H1 (cell line): ENCODE measurements at regions not wholly inside any gene's neighbourhood (a gene's known extent, or its start where the extent isn't known, plus 50 kb on each side); places are given as distances from the start of the nearest gene placed in this dataset.

Experiments
- CTCF ChIA-PET: fragments of 300-600 bp; sonication (Branson Sonifier 250); formaldehyde crosslinking; loops from one replicate; lab custom pipeline; 2021; ENCODE audit not compliant: partially characterized antibody; lab: Charles Lee
- POLR2A ChIA-PET: fragments of 300-600 bp; sonication (Branson Sonifier 250); formaldehyde crosslinking; loops from one replicate; lab custom pipeline; 2021; ENCODE audit warnings: inconsistent platforms; ENCODE audit not compliant: partially characterized antibody; lab: Charles Lee
- DNase-seq, 2 experiments: peaks; one replicate each; pipeline versions ENCODE4 v3.0.0 to v3.0.0-alpha.2; 2010 to 2022; ENCODE audit warnings: low spot score in 2 of 2, low read depth in 1 of 2, mixed read lengths in 1 of 2
- FAIRE-seq: peaks from 2 replicates; lab custom pipeline; 2011; peaks lifted over from hg19 to GRCh38; lab: Jason Lieb, UNC
- H2AFZ ChIP-seq: 2 replicates; pipeline ENCODE4 v1.8.1; 2012; ENCODE audit warnings: low read length, inconsistent platforms
- H2AK5ac ChIP-seq: 2 replicates; pipeline ENCODE4 v1.6.1; 2013; ENCODE audit warnings: low read depth, low read length
- H2BK120ac ChIP-seq: replicated peaks from 2 replicates; pipeline ENCODE3; 2013; ENCODE audit warnings: low read depth, low read length, inconsistent platforms
- H2BK12ac ChIP-seq: 2 replicates; pipeline ENCODE4 v1.6.1; 2013; ENCODE audit warnings: low read depth, low read length
- H2BK15ac ChIP-seq: 2 replicates; pipeline ENCODE4 v1.6.1; 2013; ENCODE audit warnings: low read length
- H2BK20ac ChIP-seq: 2 replicates; pipeline ENCODE4 v1.6.1; 2013; ENCODE audit warnings: low read length
- H2BK5ac ChIP-seq: 2 replicates; pipeline ENCODE4 v1.6.1; 2013; ENCODE audit warnings: low read depth, low read length
- H3K14ac ChIP-seq: 2 replicates; pipeline ENCODE4 v1.6.1; 2013; ENCODE audit warnings: inconsistent platforms; ENCODE audit not compliant: insufficient read length
- H3K18ac ChIP-seq: 2 replicates; pipeline ENCODE4 v1.6.1; 2013; ENCODE audit warnings: low read length; ENCODE audit errors: extremely low read depth
- H3K23ac ChIP-seq: 2 replicates; pipeline ENCODE4 v1.6.1; 2013; ENCODE audit warnings: inconsistent platforms; ENCODE audit not compliant: insufficient read length
- H3K23me2 ChIP-seq: 2 replicates; pipeline ENCODE4 v1.6.1; 2013; ENCODE audit warnings: low read depth, low read length
- H3K27ac ChIP-seq: 2 replicates; pipeline ENCODE4 v1.6.1; 2011; ENCODE audit warnings: low read depth, low read length, inconsistent platforms
- H3K27me3 ChIP-seq, 4 experiments: replicated peaks in 1 of 4; 1 replicate in 1 of 4; 2 replicates in 3 of 4; pipeline versions ENCODE4 v1.6.1 to v1.8.1; 2011 to 2013; ENCODE audit warnings: low read length in 3 of 4, mild to moderate bottlenecking in 3 of 4, inconsistent platforms in 2 of 4, mixed read lengths in 2 of 4, moderate library complexity in 1 of 4; ENCODE audit not compliant: control insufficient read depth in 3 of 4, insufficient read depth in 3 of 4; ENCODE audit errors: extremely low read depth in 1 of 4
- H3K36me3 ChIP-seq, 4 experiments: 2 replicates each; pipeline versions ENCODE4 v1.6.1 to v1.8.1; 2011 to 2013; ENCODE audit warnings: mild to moderate bottlenecking in 4 of 4, low read length in 3 of 4, moderate library complexity in 2 of 4, control low read depth in 1 of 4, inconsistent platforms in 1 of 4; ENCODE audit not compliant: insufficient read depth in 4 of 4, control insufficient read depth in 2 of 4
- H3K4ac ChIP-seq: replicated peaks from 2 replicates; pipeline ENCODE3; 2013; ENCODE audit warnings: low read length, low read depth, mixed read lengths, inconsistent platforms; ENCODE audit not compliant: insufficient read length
- H3K4me1 ChIP-seq, 4 experiments: replicated peaks in 1 of 4; 1 replicate in 1 of 4; 2 replicates in 3 of 4; pipeline versions ENCODE4 v1.6.1 to v1.8.1; 2011 to 2013; ENCODE audit warnings: low read length in 3 of 4, inconsistent platforms in 2 of 4, mixed read lengths in 1 of 4; ENCODE audit not compliant: insufficient read depth in 4 of 4, control insufficient read depth in 3 of 4
- H3K4me2 ChIP-seq, 2 experiments: 2 replicates each; pipeline versions ENCODE4 v1.6.1 to v1.8.1; 2011 to 2013; ENCODE audit warnings: low read depth in 2 of 2, low read length in 2 of 2, control low read depth in 1 of 2, inconsistent platforms in 1 of 2, mild to moderate bottlenecking in 1 of 2; ENCODE audit not compliant: insufficient read depth in 1 of 2
- H3K4me3 ChIP-seq, 4 experiments: fragments of 200-600, 300-600 bp in 1 of 4; sonication (generic), shearing (Covaris generic), sonication (Bioruptor Twin) in 1 of 4; 2 replicates each; pipeline versions ENCODE4 v1.5.1 to v1.8.1; 2011 to 2016; ENCODE audit warnings: low read length in 4 of 4, low read depth in 3 of 4, control low read depth in 2 of 4, inconsistent platforms in 2 of 4, mild to moderate bottlenecking in 2 of 4, mixed read lengths in 1 of 4, moderate library complexity in 1 of 4; ENCODE audit not compliant: insufficient read depth in 2 of 4; ENCODE audit errors: extremely low read depth in 1 of 4
- H3K56ac ChIP-seq: replicated peaks from 2 replicates; pipeline ENCODE3; 2013; ENCODE audit warnings: low read depth, mild to moderate bottlenecking, mixed read lengths, low read length, inconsistent platforms; ENCODE audit not compliant: insufficient read length
- H3K79me1 ChIP-seq: 2 replicates; pipeline ENCODE4 v1.6.1; 2013; ENCODE audit warnings: low read depth, low read length, control low read depth
- H3K79me2 ChIP-seq, 2 experiments: 2 replicates each; pipeline versions ENCODE4 v1.6.1 to v1.8.1; 2012 to 2013; ENCODE audit warnings: low read length in 2 of 2, mild to moderate bottlenecking in 2 of 2, inconsistent platforms in 1 of 2; ENCODE audit not compliant: insufficient read depth in 2 of 2, control insufficient read depth in 1 of 2
- H3K9ac ChIP-seq, 4 experiments: replicated peaks in 1 of 4; 1 replicate in 1 of 4; 2 replicates in 3 of 4; pipeline versions ENCODE4 v1.6.1 to v1.8.1; 2011 to 2013; ENCODE audit warnings: low read depth in 3 of 4, low read length in 3 of 4, control low read depth in 2 of 4, mild to moderate bottlenecking in 2 of 4, moderate library complexity in 2 of 4, inconsistent platforms in 1 of 4; ENCODE audit errors: extremely low read depth in 1 of 4
- H3K9me3 ChIP-seq, 2 experiments: 2 replicates each; pipeline versions ENCODE4 v1.6.1 to v1.8.1; 2012 to 2013; ENCODE audit warnings: mild to moderate bottlenecking in 2 of 2, moderate library complexity in 2 of 2, control low read depth in 1 of 2, inconsistent platforms in 1 of 2, low read depth in 1 of 2, low read length in 1 of 2, mixed read lengths in 1 of 2; ENCODE audit not compliant: insufficient read depth in 2 of 2
- H4K20me1 ChIP-seq, 2 experiments: replicated peaks in 1 of 2; 2 replicates each; pipeline versions ENCODE3 to v1.8.1; 2011 to 2013; ENCODE audit warnings: inconsistent platforms in 2 of 2, low read length in 2 of 2, mild to moderate bottlenecking in 1 of 2; ENCODE audit not compliant: insufficient read depth in 2 of 2, control insufficient read depth in 1 of 2
- H4K5ac ChIP-seq: 2 replicates; pipeline ENCODE4 v1.6.1; 2013; ENCODE audit warnings: low read length, low read depth, mixed read lengths, inconsistent platforms; ENCODE audit not compliant: insufficient read length
- H4K8ac ChIP-seq: 2 replicates; pipeline ENCODE4 v1.8.0; 2013; ENCODE audit warnings: mild to moderate bottlenecking, moderate library complexity, low read length, inconsistent platforms; ENCODE audit not compliant: insufficient read depth; ENCODE audit errors: extremely low read depth
- H4K91ac ChIP-seq: replicated peaks from 2 replicates; pipeline ENCODE3; 2013; ENCODE audit warnings: low read length, mixed read lengths, inconsistent platforms; ENCODE audit not compliant: insufficient read length
- ATF2 ChIP-seq: IDR thresholded peaks from 2 replicates; pipeline ENCODE4 v1.6.1; 2012; ENCODE audit warnings: low read length, inconsistent platforms
- EZH2 ChIP-seq: fragments of 200-600 bp; sonication (generic); IDR thresholded peaks from 2 replicates; pipeline ENCODE4 v1.7.1; 2012; ENCODE audit warnings: low read depth, mild to moderate bottlenecking, moderate library complexity, low read length, inconsistent platforms; ENCODE audit not compliant: severe bottlenecking
- GABPA ChIP-seq: IDR thresholded peaks from 2 replicates; pipeline ENCODE4 v1.6.1; 2011; ENCODE audit warnings: mild to moderate bottlenecking, low read length, moderate library complexity, borderline replicate concordance; ENCODE audit not compliant: insufficient read depth
- POLR2AphosphoS5 ChIP-seq: IDR thresholded peaks from 2 replicates; pipeline ENCODE4 v1.6.1; 2011; ENCODE audit warnings: low read depth, low read length
- SIX5 ChIP-seq: IDR thresholded peaks from 2 replicates; pipeline ENCODE4 v1.6.1; 2011; ENCODE audit warnings: mild to moderate bottlenecking, low read depth, low read length
- WGBS, 2 experiments: shearing (Covaris generic) in 1 of 2; methylation state at CpG; one replicate each; pipeline versions ENCODE4 v1.1.6 to v1.1.7; 2013 to 2015; ENCODE audit warnings: low lambda C conversion rate in 2 of 2, mixed read lengths in 2 of 2, inconsistent platforms in 1 of 2, low coverage in 1 of 2, missing lambda C conversion rate in 1 of 2; ENCODE audit not compliant: insufficient replicate concordance in 2 of 2, insufficient coverage in 1 of 2, insufficient read length in 1 of 2; ENCODE audit errors: extremely low coverage in 1 of 2, missing lambda C conversion rate in 1 of 2; 5-methylcytosine and 5-hydroxymethylcytosine counted together

DNA sequence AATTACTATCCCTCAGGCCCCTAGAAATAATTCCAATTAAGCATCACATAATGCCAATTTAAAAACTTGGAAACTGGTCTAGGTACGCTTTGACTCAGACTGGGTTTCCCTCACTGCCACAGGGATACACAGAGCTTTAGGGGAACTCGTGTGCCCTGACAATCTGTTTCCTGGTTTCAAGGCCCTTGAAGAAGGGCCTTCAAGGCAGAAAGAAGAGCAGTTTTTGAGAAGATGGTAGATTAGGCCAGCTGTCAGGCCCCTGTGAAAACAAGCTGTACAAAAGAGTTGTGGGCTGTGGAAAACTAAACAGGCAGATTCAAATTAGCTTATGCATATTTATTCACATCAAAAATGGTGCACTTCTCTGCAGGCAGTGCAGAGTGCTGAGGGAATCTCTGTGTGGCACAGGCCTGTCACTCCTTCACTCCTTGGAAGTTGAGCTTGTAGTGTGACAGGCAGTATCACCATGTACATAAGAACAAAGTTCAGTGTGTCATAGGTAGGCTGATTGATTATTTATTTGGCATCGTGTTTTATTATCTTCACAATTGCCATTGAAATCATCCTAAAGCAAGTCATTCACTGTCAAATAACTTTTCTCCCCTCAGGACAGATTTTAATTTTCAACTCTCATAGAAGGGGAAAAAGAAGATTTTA lies 614.4 kb upstream of the GYPC start:
- no peak overlapping the region for H3K4me2 ChIP-seq
- H4K91ac ChIP-seq: no peak overlapping the region
- H3K9me3 ChIP-seq: no peaks in the 10 kb centered on the region
- H2BK15ac ChIP-seq: no peak overlapping the region
- no peaks in the 10 kb centered on the region for H3K23me2 ChIP-seq
- H2BK12ac ChIP-seq: no peak overlapping the region
- no peak overlapping the region for H3K4me3 ChIP-seq
- no peak overlapping the region for H2BK5ac ChIP-seq
- H3K9ac ChIP-seq: no peak overlapping the region
- no peaks in the 10 kb centered on the region for H3K79me2 ChIP-seq
- H3K14ac ChIP-seq: no peak overlapping the region
- no peak overlapping the region for H3K56ac ChIP-seq
- H2BK20ac ChIP-seq: no peak overlapping the region
- no peak overlapping the region for H4K5ac ChIP-seq
- no peak overlapping the region for H3K27ac ChIP-seq
- no peak for DNase-seq
- H2AK5ac ChIP-seq: no peak overlapping the region
- no peak for FAIRE-seq
- no peaks in the 10 kb centered on the region for H3K27me3 ChIP-seq
- H2BK120ac ChIP-seq: no peak overlapping the region
- H3K4me1 ChIP-seq: no peaks in the 10 kb centered on the region
- H3K4ac ChIP-seq: no peak overlapping the region
- POLR2A ChIA-PET: no interaction called here
- H3K18ac ChIP-seq: no peak overlapping the region
- H3K36me3 ChIP-seq: no peaks in the 10 kb centered on the region
- CTCF ChIA-PET: interaction anchor here (0.6 kb wide), 1 partner anchor 10 kb away, joined by 3 read pairs; no protein-coding TSS in a partner anchor
- 98% methylated on average over 3 of the region's 3 CpGs; no CpG with 5 or more reads in 1 of the 2 experiments for WGBS, 2 experiments
- no peak overlapping the region for H4K8ac ChIP-seq
- no peak overlapping the region for H3K23ac ChIP-seq
- no peak overlapping the region for H2AFZ ChIP-seq
- H3K79me1 ChIP-seq: no peaks in the 10 kb centered on the region
- H4K20me1 ChIP-seq: no peaks in the 10 kb centered on the region
- no peak for TF ChIP-seq SIX5
- no peak for TF ChIP-seq EZH2
- no peak for TF ChIP-seq POLR2AphosphoS5
- no peak for TF ChIP-seq GABPA
- TF ChIP-seq ATF2: no peak
